Stimulated activated CD4-positive, alpha-beta T cell treated with anti-CD3 and anti-CD28 coated beads, Interleukin-2, amount 100 ng/mL, for 48 hours (primary cell): ENCODE measurements at regions not wholly inside any gene's neighbourhood (a gene's known extent, or its start where the extent isn't known, plus 50 kb on each side); places are given as distances from the start of the nearest gene placed in this dataset.
"Not testable (repeated sequence)": the region's sequence is repeated elsewhere in the genome, so short reads cannot be mapped to it uniquely, and the experiment has no call there.

Source experiments
- DNase-seq, 2 donors: peaks; one replicate each; pipeline ENCODE4 v3.0.0-alpha.2; 2020

DNA sequence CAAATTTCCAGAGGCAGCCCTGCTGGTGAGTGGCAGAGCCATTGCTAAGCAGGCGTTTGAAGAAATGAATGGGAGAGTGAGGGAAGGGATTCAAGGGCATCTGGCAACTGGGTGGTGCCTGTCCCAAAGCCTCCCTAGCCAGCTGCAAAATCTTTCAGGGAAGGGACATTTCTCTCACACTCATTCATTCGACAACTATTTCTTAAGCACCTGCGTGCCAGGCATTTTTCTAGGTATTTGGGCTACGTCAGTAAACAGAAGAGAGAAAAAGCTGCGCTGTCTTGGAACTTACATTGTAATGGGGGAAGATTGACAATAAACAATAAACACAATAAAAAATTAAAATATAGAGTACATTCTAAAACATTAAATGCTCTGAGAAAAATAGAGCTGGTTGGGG lies 301.9 kb upstream of the USP24 start:
- DNase-seq, result no peak

DNA sequence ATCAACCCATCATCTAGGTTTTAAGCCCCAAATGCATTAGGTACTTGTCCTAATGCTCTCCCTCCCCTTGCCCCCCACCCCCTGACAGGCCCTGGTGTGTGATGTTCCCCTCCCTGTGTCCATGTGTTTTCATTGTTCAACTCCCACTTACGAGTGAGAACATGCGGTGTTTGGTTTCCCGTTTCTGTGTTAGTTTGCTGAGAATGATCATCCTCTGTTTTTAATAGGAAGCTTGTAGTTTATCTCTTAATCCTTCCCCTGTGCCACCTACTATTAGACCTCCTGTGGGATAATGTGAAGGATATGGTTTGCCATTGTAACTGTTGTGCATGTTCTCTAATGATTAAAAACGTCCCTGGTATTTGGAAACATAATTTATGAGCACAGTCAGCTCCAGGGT lies 299.4 kb upstream of the USP24 start:
- DNase-seq, result not testable (repeated sequence)

DNA sequence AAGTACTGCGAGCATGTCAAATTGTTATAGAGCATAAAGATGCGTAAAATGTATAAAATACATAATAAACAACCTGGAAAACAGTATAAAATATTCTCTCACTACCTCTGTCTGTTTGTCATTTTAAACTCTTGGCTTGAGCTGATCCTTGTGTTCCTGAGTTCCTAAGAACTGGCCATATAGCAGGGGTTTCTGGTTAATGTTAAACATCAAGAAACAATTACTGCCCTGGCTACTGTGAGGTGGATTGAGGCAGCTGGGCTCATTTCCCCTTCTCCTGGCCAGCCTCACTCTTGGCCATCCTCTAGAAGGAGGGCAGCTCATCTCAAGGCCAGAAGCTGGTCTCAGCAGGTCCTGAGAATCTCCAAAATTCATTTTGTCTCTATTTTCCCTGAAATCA lies 297.3 kb upstream of the USP24 start:
- no peak for DNase-seq

DNA sequence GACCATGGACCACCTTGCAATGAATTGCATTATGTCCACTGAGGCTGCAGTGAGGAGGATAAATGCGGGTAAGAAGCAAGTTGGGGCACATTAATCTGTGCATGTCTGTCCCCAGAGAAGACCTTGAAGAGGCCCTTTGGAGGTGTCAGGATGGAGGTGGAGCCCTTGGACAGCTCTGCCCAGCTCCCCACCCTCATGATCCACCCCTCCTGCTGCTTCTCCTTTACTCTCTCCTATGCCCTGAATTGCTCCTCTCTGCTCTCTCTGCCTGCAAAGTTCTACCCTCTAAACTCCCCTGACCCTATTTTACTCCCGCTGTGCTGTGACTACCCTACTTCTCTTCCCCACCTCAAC lies 292.4 kb upstream of the USP24 start:
- DNase-seq, result no peak

DNA sequence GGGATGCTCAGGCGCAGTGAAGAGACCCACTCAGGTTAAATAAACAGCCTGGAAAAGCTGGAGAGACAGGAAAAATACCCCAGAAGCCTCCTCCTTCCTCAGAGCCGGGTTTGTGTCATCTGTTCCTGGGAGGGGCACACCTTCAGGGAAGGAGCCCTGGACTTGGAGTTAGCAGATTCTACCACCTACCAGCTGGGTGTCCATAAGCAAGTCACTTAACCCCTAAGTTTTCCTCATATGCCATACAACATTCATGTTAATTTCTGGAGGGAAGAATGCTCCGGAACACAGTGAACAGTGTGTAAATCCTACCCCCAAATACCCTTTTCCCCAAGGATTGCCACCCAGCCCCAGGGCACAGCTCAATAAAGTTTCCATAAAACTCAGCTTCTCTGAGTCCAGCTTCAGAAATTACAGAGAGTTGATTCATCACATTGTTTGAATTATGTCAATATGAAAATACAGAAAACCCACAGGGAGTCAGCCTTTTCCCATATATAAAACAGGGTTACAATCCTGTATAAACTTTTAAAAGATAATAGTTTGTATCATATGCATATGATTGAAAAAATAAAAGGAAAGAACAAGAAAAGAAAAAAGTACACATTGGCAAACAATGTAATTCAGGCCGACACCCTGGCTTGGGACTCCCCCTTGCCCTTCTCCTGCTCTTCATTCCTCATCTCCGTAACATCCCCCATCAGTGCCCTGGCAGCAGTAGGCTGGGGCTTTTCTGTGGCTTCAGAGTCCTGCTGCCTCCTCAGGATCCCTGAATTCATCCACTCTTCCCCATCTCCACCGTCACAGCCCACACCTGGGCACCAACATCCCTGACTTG lies 291.8 kb upstream of the USP24 start:
- no peak for DNase-seq

DNA sequence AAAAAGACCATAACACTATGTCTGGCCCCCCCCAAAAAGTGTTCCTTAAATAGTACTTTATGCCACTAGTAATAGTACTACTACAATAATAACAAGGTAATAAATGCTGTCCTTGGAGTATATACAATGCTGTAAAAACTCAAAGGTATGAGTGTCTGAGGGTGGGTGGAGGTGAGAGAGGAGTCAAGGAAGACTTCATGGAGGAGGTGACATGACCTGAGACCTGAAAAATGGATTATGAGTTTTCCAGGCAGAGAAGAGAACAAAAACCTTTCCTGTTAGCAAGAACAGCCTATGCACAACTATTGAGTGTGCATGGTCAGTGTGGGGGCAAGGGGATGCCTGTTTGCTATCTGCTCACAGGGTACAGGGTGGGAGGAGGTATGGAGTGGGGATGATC lies 290.2 kb upstream of the USP24 start:
- no peak for DNase-seq

DNA sequence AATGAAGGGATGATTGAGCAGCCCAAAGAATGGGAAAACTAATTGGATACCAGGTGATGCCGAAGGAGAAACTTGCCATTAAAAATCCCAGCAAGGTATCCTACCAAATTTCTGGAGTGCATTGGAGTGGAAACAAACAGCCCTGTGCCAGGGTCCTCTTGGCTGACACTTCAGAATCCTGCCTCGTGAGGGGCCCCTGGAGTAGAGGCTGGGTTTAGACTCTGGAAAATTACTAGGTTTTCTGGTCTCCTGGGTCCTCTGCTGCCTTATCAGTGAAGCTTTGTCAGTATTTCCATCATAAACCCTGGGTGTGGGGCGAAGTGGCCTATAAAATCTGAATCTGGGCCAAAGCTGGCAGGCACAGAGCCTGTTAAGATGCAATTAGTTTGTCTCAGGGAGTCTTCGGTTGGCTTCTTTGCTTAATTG lies 289.2 kb upstream of the USP24 start:
- DNase-seq, result no peak

DNA sequence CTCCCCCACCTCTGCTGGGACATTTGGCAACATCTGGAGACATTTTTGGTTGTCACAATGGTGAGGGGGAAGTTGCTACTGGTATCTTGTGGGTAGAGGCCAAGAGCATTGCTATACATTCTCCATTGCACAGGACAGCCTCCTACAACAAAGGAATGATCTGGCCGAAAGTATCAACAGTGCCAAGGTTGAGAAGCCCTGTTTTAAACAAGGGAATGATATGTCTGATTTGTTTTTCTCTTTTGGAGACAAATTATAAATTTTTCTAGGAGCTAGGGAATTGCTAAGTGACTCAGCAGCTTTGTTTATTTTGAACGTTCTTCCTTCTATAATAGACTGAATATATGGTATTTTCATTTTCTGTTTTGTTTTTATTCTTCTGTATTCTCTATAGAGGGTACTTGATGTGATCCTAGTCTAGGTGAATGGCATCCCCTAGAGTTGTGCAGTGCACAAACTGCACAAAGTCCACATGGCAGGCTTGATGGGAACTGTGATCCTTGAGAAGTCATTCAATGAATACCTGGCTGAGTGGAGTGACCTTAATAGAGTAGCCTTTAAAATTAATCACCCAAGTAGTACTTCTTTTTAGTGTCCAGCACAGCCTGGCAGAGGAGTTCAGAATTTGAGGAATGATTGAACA lies 288.6 kb upstream of the USP24 start:
- no peak for DNase-seq

DNA sequence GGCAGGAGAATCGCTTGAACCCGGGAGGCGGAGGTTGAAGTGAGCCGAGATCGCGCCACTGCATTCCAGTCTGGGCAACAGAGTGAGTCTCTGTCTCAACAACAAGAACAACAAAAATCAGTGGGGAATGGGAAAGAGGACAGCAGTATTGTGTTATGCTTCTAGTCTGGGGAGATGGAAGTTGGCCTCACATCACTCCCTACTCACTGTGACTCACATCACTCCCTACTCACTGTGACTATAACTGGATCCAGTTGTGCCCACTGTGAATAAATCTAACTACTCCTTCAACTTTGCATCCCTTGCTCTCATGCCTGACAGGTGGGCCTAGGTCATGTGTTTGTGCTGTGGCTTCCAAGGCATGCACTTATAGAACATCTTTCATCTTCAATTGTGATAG lies 285.4 kb upstream of the USP24 start:
- DNase-seq, result no peak

DNA sequence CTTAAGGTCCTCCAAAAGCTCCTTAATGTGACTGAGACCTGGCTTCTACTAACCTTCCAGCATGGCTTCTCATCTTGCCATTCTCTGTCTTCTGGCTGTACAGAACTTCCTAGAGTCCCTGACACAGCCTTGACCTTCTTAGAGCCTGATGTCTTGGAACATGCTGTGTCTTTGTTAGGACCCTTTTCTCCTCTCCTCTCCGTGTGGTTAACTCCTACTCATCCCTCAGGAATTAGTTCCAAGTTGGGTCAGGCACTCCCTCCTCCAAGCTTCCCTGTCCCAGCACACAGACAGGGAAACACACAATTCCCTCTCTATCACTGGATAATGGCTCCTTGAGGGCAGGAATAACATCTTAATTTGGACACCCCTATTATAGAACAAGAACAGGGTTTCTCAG lies 275.4 kb upstream of the USP24 start:
- DNase-seq, result no peak

DNA sequence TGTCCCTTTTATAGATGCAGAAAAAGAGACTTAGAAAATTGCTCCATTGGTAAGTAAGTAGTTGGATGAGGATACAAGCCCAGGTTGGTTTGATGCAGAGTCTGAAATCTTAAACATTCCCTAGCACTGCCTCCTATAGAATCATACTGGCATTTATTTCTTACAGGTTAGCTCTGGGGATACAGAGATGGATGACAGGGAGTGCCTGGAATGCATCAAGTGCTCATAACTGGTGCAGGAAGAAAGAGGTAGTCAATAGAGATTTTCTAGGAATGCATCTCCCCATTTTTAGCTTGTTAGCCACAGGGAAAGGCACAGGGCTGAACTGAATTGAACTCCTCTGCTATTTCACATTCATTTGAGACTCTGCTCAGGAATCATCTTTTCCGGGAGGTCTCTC lies 269.0 kb upstream of the USP24 start:
- no peak for DNase-seq

DNA sequence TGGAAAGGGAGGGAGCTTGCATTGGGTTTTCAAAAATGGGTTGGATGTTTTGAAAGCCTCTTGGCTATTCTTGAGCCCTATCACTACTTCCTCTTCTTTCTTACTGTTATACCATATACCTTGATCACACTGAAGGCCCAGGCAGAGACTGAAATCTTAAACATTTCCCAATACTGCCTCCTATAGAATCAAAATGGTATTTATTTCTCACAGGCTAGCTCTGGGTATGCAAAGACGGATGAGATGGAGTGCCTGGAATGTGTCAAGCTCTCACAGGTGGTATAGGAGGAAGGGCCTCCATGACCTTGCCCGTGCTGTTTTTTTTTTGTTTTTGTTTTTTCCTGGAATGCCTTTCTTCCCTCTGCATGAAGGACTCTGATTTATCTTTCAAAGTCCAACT lies 268.4 kb upstream of the USP24 start:
- DNase-seq, result no peak

DNA sequence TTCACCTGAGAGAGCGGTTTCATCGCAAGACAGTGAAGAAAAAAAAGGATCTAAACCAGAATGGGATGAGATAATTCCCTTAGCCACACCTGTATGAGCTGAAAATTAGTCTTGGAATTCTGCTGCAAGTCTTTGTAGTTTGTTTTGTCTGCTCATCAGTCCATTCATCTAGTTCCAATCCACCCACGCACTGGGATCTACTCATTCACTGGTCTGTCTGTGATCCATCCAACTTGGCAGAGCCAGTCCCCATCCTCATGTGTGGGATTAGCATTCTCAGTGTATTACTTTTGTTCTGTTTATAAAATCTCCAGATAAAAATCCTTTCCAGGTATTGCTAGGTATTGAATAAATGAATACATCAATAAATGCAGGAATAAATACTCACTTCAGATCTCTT lies 266.5 kb upstream of the USP24 start:
- no peak for DNase-seq

DNA sequence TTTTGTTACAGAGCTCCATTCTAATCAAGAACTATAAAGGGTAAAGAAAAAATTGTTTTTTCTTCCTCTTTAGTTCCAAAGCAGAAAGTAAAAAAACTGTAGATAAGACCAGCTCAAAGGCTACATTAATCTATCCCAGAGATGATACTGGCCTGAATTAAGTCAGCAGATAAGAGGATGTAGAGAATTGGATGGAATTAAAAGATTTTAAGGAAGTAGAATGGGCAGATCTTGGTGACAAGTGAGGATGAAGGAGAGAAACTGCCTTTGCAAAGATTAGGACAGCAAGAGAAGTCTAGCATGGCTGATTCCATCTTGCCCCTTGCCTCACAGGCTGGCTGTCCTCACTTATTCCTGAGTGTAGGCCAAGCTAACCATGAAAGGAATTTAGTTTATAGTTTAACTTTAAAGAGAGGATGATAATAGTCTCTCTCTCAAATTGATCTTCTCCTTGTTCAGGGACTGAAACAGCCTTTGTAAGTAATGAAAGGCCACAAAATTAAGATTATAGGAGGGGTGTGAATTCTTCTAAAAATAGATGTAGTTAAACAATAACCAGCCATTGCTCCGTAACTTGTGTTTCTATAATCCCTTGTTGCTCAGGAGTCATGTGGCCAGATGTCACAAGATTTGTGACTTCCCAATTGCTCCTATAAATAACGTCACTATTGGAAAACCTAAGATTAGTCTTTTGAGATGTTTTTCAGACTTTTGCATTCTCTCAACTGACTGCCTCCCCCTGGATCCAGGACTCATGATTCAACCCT lies 265.0 kb upstream of the USP24 start:
- no peak for DNase-seq

DNA sequence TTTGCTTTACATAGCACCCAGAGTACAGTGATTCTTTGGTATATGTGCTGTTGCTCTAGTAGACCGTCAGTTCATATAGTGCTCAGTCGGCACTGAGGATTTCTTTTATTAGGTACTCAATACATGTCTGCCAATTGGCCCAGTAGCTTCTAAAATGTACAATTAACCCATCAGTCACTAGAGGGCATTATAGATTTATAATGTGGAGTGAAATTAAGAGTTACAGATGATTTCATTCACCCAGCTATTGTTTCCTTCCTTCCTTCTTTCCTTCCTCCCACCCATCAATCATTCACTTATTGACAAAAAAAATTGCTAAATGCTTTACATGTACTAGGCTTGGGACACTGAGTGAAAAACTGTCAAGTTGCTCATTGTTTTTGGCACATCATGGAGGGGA lies 263.6 kb upstream of the USP24 start:
- DNase-seq, result no peak

DNA sequence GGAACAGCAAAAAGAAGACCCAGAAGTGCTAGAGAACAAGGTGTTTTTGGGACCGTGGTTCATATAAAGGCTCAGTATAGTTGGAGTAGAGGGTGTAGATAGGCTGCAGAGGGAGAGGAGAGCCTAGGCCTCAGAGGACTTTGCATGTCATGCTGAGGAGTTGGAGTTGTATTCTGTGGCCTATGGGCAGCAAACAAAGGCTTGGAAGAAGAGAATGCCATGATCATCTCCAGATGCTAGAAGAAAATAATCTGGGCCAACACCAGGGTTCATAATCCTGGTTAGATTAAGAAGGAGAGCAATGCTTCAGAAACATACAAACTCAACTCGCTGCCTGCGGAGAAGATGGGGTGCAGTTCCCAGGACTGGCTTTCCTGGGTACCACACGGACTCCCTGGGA lies 262.8 kb upstream of the USP24 start:
- DNase-seq, result no peak

DNA sequence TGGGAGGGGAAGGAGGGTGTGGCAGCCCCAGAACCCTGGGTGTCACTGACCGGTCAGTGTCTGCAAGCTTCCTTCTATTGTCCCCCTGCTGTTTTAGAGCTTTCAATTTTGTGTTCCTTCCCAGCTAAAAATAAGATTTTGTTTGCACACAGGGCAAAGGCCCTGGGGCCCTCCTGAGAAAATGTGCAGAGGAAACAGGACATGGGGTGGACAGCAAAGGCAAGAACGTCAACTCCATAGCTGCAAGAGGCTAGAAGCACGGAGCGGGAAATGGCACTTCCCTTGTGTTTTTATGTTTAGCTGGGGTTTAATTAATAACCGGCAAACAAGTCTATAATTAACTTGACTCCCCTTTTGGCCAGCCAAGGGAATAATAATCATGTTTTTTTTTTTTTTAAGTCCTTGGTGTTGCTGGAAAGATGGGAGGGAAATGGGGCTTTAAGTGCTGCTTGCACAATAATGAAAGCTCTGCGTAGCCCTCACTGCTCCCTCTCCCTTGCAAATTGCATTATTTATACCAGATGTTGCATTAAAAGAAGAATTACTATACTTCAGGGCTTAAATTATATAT lies 261.4 kb upstream of the USP24 start:
- DNase-seq, result no peak

DNA sequence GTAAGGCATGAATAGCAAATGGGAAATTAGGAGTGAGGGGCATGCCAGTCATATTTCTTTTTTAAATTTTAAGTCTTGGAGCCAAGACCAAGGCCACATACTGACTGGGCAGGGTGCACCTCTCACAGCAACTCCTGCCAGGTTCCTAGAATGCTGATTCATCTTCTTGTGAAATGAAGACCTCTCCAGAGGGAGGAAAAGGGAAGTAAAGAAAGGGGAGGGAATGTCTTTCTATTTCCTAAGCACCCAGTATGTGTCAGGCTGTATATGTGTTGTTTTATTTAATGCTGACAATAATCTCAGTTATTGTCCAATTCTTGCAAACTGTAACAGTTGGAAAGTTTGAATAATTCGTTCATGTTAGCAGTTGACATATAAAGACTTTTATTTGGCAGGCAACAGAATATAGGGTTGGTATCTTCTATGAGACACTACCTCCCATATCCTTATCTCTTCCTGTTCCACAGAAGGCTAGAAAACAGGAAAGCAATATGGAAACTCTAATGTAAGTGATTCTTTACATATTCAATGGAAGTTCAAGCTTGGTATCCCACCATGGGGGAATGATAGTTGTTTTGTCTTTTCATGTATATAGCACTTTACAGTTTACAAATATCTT lies 259.1 kb upstream of the USP24 start:
- DNase-seq, result no peak

DNA sequence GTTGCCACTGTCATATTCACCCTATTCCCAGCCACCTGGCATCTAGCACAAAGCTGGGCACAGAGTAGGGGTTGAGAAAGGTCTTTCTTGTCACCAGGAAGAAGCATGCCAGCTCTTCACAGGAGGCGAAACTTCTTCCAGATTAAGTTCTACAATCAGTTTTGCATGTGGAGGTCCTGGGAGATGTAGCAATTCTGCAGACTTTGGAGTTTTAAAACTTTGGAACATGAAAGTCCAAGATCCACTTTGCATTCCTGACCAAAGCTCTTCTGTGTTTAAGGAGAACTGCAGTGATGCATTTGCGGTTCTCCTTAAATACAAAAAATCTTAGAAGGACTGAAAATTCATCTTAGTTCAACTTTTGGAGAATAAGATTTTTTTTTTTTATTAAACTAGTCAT lies 258.5 kb upstream of the USP24 start:
- no peak for DNase-seq

DNA sequence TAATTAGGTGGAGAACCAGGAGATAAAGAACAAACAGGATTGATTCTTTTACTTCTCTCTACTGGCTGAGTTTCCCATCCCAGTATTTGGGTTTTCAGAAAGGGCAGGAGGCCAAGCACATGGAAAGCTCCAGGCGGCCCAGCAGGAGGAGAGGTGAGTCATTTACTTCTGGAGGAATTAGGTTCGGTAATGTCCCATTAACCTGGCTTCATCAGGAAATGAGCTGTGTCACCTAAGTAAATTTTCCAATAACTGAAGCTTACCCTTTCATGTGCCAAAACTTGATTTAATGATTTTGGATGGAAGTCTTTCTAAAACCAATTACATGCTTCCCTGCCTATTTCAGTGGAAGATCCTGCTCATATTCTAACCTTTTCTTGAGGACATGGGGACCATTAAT lies 257.6 kb upstream of the USP24 start:
- no peak for DNase-seq

DNA sequence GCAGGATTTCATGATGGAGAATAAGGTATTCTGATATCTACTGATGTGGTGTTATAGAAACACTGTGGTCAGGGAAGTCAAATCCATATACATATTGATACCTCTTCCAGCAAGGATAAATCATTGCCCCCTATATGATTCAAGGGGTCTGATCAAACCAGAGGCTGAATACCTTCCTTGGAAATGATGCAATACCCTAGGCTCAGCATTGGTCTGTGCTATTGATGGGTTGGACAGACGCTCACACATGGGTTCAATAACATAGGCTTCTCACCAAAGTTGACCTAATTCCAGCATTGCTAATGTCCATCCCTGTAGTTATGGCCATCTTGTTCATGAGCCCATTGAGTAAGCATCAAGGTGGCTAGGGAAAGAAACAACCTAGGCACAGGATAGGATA lies 257.0 kb upstream of the USP24 start:
- DNase-seq, result no peak

DNA sequence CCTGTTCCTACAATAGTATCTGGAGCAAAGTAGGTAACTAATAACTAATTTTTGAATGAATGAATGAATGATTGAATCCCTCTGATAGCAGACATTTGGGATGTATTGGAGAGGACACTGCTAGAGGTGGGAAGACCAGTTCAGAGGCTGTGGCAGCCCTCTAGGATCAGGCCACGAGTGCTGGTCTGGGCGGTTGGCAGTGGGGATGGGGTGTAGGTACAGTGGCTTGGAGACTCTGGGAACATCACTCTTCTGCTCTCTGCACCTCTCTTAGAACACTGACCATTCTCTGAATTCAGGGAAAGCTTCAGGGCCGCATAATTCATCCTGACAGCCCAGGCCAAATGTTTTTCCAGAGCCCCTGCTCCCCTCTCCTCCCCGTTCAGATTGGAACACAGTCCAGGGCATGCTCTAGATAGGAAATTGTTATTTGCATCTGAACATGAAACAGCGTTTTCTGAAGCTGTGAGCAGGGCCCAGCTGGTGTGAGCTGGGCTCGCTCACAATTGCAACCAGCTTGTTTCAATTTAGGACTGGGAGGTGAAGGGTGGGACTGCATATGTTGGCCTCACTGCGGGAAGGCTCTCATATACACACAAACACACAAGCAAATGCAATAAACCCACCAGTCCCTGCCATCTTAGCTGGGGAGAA lies 253.1 kb upstream of the USP24 start:
- DNase-seq, result no peak

DNA sequence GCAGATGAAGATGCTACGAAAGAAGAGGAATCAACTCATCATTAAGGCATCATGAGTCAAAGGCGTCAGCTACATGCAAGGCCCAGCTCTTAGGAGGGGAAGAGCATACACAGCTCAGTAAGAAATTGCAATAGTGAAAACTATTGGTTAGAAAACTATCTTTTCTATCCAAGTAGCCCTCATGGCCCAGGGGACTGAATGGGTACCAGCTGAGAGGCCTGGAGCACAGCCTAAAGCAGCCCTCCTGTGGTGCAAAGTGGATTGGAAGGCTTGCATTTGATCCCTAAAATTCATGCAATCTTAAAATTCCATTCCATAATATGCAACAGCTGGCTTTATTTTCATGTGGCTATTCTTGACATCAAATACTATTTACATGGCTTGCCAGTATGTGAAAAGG lies 251.8 kb upstream of the USP24 start:
- no peak for DNase-seq
